Gastrocnemius medialis (tissue), 4 donors: ENCODE measurements at regions not wholly inside any gene's neighbourhood (a gene's known extent, or its start where the extent isn't known, plus 50 kb on each side); places are given as distances from the start of the nearest gene placed in this dataset.

Source experiments
- CTCF ChIP-seq, 5 experiments: fragments of 450-650 bp in 3 of 5; fragments of 200-600 bp in 2 of 5; sonication (generic) in 2 of 5; IDR thresholded peaks in 4 of 5; conservative IDR thresholded peaks in 1 of 5; 1 replicate in 4 of 5; 2 replicates in 1 of 5; pipeline ENCODE4 v1.5.1; 2016 to 2019; ENCODE audit warnings: antibody characterized with exemption in 5 of 5, mild to moderate bottlenecking in 3 of 5, moderate library complexity in 3 of 5
- POLR2A ChIP-seq, 2 donors: fragments of 450-650 bp; IDR thresholded peaks; one replicate each; pipeline ENCODE4 v1.6.1; 2017; ENCODE audit warnings: antibody characterized with exemption in 2 of 2, mild to moderate bottlenecking in 2 of 2, moderate library complexity in 2 of 2

- TF ChIP-seq POLR2A (IDR thresholded peaks at IDR 0.05) = no peak
- no peak for TF ChIP-seq CTCF (IDR thresholded peaks at IDR 0.05 in 4 of 5, conservative IDR thresholded peaks at IDR 0.05 in 1 of 5)
Observed at GRCh38 chr10:2456834-2457233, 610.5 kb upstream of the PFKP start.
